Fibroblast of the aortic adventitia (primary cell): ENCODE measurements at regions not wholly inside any gene's neighbourhood (a gene's known extent, or its start where the extent isn't known, plus 50 kb on each side); places are given as distances from the start of the nearest gene placed in this dataset.

Experiments
- DNase-seq: peaks from one replicate; pipeline ENCODE4 v3.0.0-alpha.2; 2010; ENCODE audit warnings: low read depth
- H3K4me3 ChIP-seq: 2 replicates; pipeline ENCODE4 v1.5.1; 2011; ENCODE audit warnings: low read depth, mild to moderate bottlenecking, control low read depth, low read length, moderate library complexity
- CTCF ChIP-seq: IDR thresholded peaks from 2 replicates; pipeline ENCODE4 v1.5.1; 2011; ENCODE audit warnings: mild to moderate bottlenecking, low read length, control low read depth, inconsistent platforms; ENCODE audit not compliant: insufficient read depth

- no peak overlapping the region for H3K4me3 ChIP-seq
- TF ChIP-seq CTCF, result no peak
- no peak for DNase-seq
Measured at GRCh38 chr3:95123104-95123503, 1060.2 kb downstream of the NSUN3 start.

- no peak overlapping the region for H3K4me3 ChIP-seq
- no peak for DNase-seq
- no peak for TF ChIP-seq CTCF
Measured at GRCh38 chr3:95134693-95135413, 1072.0 kb downstream of the NSUN3 start.

- no peak overlapping the region for H3K4me3 ChIP-seq
- no peak for TF ChIP-seq CTCF
- DNase-seq, result no peak
Measured at GRCh38 chr3:95148107-95148506, 1085.2 kb downstream of the NSUN3 start.

- no peak for TF ChIP-seq CTCF
- H3K4me3 ChIP-seq, result no peak overlapping the region
- DNase-seq, result no peak
Measured at GRCh38 chr3:95151590-95151989, 1088.7 kb downstream of the NSUN3 start.

- no peak for DNase-seq
- no peak for TF ChIP-seq CTCF
Measured at GRCh38 chr3:95154766-95155165, 1091.9 kb downstream of the NSUN3 start.

GRCh38 chr3:95162794-95163193, 1099.9 kb downstream of the NSUN3 start:
- DNase-seq, result no peak
- TF ChIP-seq CTCF, result no peak
- no peak overlapping the region for H3K4me3 ChIP-seq

More at GRCh38 chr3:95154766-95155165, 1091.9 kb downstream of the NSUN3 start:
- no peak overlapping the region for H3K4me3 ChIP-seq

GRCh38 chr3:95167748-95168147, 1104.9 kb downstream of the NSUN3 start:
- no peak for TF ChIP-seq CTCF
- DNase-seq, result no peak
- no peak overlapping the region for H3K4me3 ChIP-seq
